GDM1 (cell line): ENCODE measurements at regions not wholly inside any gene's neighbourhood (a gene's known extent, or its start where the extent isn't known, plus 50 kb on each side); places are given as distances from the start of the nearest gene placed in this dataset.
"Not testable (repeated sequence)": the region's sequence is repeated elsewhere in the genome, so short reads cannot be mapped to it uniquely, and the experiment has no call there.

Experiments
- DNase-seq: peaks from one replicate; lab custom pipeline; 2025; lab: John Stamatoyannopoulos, UW

GRCh38 chr14:43165651-43166050 lies 1341.4 kb downstream of the FSCB start:
- no peak for DNase-seq

GRCh38 chr14:43161477-43161876 lies 1345.6 kb downstream of the FSCB start:
- no peak for DNase-seq

DNA sequence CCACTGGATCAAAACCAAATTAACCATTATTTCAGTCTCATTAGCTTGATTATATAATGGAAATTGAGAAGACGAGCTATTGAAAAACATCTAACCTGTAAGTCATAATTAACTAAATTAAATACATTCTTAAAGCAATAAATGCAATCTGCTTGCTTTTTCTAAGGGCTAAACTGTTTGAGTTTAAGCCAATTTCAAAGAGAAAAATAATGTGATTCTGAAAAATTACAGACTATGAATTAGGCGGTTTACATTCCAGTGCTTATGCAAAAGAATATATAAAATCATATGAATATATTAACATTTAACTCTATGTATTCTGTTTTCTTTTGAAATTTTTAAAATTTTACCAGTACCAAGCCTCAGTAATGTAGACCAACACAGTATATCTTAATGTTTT lies 1349.4 kb downstream of the FSCB start:
- no peak for DNase-seq

GRCh38 chr14:43155924-43156323 lies 1351.2 kb downstream of the FSCB start:
- no peak for DNase-seq

DNA sequence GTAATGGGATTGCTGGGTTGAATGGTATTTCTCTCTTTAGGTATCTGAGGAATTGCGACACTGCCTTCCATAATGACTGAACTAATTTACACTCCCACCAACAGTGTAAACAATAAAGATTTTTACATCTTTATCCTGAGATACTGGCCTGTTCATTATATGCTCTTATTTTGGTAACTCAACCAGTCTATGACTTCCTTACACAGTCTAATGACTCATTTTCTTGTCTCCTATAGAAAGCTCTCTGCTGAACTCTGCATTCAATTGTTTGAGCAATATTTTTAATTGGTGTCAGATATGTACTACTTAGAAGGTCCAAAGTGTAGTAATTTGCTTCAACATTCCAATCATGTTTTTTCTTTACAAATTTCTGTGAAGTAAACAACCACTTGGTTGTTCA lies 1351.8 kb downstream of the FSCB start:
- DNase-seq, result no peak

DNA sequence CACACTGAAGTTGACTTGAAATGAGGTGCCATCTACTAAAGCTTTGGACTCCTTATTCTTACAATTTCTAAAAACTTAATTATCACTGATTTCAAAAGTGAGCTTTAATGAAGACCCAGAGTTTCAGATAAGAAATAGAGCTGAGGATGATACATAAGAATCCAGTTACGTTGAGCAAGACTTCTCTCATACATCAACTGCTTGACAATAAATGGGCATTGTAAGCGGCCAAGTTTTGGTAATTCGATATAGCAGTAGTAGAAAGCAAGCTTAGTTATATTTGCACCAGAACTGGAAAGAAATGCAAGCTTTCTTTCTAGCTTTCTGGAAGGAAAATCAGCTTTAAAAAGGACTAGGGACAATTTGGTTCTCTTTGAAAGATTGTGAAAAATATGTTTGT lies 1359.6 kb downstream of the FSCB start:
- no peak for DNase-seq

DNA sequence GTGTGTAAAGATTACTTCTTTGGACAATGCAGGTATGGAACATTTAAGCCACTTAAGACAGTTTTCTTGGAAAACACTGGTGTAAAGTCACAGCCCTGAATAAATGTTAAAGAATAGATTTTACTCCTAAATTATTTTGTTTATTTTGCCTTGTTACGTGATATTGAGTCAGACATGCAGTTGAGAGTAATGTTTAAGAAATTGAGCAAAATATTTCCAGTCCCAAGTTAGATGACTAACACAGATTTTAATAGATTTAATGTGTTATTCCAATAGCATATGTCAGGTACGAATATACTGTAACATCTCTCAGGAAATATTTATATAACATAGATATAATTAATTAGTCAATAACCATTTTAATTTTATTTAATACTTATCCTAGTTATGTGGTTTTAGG lies 1361.7 kb downstream of the FSCB start:
- no peak for DNase-seq

DNA sequence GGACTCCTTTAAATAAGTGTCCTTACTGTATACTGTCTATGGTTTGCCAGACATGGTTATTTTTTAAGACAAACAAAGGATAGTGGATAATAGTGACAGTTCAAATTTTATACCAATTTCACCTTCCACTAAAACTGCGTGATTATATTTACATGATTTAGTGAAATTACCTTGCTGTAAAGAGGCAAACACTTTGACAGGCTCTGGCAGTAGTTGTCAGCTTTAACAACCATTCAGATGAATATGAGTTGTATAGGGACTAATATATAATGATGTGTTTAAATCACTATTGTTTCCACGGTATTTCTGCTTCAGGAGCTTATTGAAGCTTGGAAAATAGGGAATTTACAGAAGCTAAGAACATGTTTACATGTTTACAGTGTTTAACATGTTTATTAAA lies 1364.0 kb downstream of the FSCB start:
- DNase-seq, result no peak

DNA sequence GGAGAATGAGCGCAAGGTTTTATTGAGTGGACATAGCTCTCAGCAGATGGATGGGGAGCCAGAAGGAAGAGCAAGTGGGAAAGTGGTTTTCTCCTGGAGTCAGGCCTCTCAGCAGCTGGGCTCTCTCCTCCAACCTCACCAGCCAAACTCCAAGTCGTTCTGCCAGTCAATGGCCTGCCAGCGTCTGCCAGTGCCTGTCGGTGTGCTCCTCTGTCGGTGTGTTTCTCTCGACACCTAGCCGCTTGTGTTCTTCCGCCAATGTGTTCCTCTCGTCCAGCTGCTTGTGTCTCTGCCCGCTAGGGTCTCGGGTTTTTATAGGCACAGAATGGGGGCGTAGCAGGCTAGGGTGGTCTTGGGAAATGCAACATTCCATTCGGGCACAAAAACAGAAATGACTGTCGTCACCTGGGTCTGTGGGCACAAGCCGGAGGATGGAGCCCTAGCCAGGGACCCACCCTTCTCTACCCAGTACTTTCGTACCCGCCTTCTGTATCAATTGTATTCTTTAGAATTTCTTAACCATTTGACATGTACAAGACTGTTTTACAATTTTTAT lies 1365.4 kb downstream of the FSCB start:
- no peak for DNase-seq

GRCh38 chr14:43140453-43140852 lies 1366.6 kb downstream of the FSCB start:
- no peak for DNase-seq

- DNase-seq, result no peak
Measured at GRCh38 chr14:43135877-43136411, 1371.1 kb downstream of the FSCB start.

GRCh38 chr14:43132441-43132840 lies 1374.6 kb downstream of the FSCB start:
- no peak for DNase-seq

GRCh38 chr14:43128429-43128828 lies 1378.7 kb downstream of the FSCB start:
- not testable (repeated sequence) for DNase-seq

DNA sequence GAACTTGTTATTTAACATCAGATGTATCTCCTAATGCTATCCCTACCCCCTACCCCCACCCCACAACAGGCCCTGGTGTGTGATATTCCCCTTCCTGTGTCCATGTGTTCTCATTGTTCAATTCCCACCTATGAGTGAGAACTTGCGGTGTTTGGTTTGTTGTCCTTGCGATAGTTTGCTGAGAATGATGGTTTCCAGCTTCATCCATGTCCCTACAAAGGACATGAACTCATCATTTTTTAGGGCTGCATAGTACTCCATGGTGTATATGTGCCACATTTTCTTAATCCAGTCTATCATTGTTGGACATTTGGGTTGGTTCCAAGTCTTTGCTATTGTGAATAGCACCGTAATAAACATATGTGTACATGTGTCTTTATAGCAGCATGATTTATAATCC lies 1379.2 kb downstream of the FSCB start:
- DNase-seq, result not testable (repeated sequence)

GRCh38 chr14:43123544-43123943 lies 1383.5 kb downstream of the FSCB start:
- DNase-seq, result no peak

GRCh38 chr14:43119672-43120071 lies 1387.4 kb downstream of the FSCB start:
- DNase-seq, result no peak

DNA sequence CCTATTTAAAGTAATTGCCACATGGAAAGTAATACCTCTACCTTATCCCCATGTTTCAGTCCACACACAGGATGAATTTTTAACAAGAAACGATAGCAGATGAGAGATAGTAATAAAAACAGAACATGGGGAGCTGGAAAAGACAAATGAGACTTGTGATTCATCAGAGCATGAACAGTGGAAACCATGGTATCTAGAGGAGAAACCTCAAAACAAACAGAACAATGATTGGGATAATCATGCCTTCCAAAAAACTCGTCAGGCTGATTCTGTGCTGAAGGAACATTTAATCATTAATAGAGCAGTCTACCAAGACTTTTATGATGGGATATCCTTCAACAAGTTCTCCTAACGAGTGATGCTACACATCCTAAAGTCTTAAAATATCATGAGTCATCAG lies 1390.7 kb downstream of the FSCB start:
- DNase-seq, result no peak

DNA sequence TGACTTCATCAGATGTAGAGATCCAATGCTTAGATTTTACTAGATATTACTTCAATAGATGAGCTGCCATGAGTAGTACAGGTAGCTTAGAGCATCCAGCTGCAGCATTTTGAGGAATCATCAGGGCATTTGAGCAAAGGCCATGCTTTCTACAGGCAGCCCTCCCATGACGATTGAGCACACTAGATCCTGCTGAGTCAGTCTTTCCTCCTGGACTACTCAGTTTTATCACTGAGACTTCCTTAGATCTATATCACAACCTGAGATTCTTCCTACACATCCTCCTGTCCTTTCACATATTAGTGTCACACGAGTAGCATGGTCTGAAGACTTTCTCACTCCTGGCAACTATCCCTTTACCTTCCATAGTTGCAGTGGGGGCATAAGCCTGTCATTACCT lies 1401.8 kb downstream of the FSCB start:
- DNase-seq, result no peak

- no peak for DNase-seq
Measured at GRCh38 chr14:43090380-43090779, 1416.7 kb downstream of the FSCB start.

DNA sequence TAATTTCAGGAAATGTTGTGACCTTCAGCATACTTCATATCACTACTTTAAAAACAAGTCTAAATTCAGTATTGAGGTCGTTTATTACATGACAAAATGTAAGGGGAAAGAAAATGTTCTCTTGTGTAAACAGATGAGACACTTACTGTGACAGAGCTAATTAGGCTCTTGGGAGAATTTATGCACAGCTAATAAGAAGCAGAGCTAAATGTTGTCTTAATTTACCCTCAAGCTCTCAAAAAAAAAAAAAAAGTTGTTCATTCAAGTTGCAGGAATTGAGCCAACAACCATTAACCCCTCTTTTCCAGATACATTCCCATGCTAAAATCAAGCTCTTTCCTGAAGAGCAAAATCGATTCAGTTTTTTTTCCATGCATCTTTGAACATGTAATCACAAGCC lies 1419.4 kb downstream of the FSCB start:
- no peak for DNase-seq

DNA sequence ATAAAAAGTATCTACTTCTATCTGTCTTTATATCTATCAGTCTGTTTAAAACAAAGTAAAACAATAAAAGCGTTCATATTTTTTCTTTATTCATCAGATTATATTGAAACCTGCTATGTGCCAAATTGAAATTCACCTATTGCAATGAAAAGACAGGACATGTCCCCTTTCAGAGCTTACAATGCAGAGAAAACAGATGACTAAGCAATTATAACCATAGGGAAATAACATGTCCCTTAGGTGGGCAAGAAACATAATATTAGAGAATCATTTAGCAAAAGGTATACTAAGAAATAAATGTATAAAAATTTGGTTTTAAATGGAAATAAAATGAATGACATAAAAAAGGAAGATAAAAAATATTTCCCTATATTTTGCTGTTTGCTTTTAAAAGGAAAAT lies 1421.3 kb downstream of the FSCB start:
- DNase-seq, result no peak

DNA sequence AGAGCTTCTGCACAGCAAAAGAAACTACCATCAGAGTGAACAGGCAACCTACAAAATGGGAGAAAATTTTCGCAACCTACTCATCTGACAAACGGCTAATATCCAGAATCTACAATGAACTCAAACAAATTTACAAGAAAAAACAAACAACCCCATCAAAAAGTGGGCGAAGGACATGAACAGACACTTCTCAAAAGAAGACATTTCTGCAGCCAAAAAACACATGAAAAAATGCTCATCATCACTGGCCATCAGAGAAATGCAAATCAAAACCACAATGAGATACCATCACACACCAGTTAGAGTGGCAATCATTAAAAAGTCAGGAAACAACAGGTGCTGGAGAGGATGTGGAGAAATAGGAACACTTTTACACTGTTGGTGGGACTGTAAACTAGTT lies 1439.7 kb downstream of the FSCB start:
- not testable (repeated sequence) for DNase-seq

- no peak for DNase-seq
Measured at GRCh38 chr14:43056106-43056505, 1449.4 kb downstream of the LRFN5 start.

DNA sequence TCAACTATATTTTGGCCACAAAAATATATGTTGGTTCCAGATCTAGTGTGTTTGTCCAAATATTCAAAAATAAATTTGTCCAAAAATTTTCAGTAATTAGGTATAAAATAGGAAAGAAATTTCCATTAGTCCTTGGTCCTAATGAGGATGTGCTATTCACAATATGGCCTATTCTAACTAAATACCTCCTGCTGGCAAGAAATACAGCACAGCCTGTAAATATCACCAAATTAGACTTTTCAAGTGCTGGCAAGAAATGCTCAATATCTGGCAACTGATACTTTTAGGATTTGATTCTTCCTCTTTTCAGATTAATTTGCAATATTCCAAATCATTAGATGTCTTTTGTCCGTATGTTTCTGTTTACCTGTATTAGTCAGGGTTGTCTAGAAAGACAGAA lies 1446.2 kb downstream of the LRFN5 start:
- no peak for DNase-seq

DNA sequence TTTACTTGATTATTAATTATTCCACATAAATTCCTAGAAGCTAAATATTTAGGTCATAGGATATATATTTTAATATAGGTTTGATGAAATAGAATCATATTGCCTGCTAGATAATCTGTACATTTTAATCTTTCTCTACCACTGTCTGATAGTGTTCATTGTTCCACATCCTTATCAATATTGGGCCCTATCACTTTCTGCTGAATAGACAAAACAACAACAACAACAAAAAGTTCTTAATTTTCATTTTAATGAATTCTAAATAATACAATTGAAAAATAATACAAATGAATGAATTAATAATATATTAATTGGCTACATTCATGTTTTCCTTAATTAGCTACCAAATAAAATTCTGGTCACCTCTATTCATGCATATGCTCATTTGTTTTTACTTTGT lies 1437.2 kb downstream of the LRFN5 start:
- no peak for DNase-seq
